ENCODE measurements at regions not wholly inside any gene's neighbourhood (a gene's known extent, or its start where the extent isn't known, plus 50 kb on each side); places are given as distances from the start of the nearest gene placed in this dataset.

DNA sequence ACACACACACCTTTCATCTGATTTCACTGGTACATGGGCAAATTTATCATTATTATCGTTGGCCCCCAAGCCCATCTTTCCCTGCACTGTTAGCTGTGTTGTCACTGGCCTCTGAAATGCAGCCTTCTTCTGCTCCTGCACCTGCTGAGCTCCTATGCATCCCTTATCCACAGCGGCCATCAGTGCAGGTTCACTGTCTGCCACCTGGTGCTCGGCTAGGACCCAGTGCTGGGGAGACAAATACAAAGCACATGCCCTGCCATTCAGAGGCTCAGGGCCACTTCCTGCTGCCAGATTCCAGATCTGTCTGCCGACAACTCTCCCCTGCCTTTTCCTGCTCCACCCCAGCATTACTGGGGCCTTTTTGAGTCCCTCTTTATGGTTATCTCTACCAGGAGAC, 1205.4 kb downstream of the TBC1D22A start:
- Mint-ChIP-seq H3K4me1 (ENCODE audit: low read depth) (no peaks in the 10 kb centered on the region), H3K4me3 (no peak overlapping the region), H3K36me3 (ENCODE audit: low read depth) (no peaks in the 10 kb centered on the region), H3K27ac (no peak overlapping the region), H3K27me3 (peaks cover 22% of the 10 kb centered on the region), H3K9me3 (no peaks in the 10 kb centered on the region)
- no peak for DNase-seq

DNA sequence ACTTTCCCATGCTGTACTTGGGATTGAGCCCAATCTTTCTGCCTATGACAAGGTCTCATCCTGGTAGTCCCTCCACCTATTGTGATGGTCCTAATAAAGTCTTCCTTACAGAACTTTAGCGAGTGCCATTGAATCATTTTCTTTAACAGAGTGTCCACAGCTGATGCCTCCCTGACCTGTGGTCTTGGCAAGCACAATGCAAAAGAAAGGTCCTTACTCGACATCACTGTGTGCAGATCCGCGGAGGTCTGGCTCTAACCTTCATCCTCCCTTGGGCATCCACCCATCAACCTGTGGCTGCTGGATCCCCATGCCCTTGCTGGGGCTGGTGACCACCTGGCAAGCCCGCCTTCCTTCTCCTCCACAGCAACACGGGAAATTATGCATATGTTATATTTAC, 1203.9 kb downstream of the TBC1D22A start:
- Mint-ChIP-seq H3K27me3 (peaks cover 17% of the 10 kb centered on the region), H3K36me3 (ENCODE audit: low read depth) (no peaks in the 10 kb centered on the region), H3K4me1 (ENCODE audit: low read depth) (no peaks in the 10 kb centered on the region), H3K27ac (no peak overlapping the region), H3K9me3 (no peaks in the 10 kb centered on the region), H3K4me3 (no peak overlapping the region)
- DNase-seq, result no peak

DNA sequence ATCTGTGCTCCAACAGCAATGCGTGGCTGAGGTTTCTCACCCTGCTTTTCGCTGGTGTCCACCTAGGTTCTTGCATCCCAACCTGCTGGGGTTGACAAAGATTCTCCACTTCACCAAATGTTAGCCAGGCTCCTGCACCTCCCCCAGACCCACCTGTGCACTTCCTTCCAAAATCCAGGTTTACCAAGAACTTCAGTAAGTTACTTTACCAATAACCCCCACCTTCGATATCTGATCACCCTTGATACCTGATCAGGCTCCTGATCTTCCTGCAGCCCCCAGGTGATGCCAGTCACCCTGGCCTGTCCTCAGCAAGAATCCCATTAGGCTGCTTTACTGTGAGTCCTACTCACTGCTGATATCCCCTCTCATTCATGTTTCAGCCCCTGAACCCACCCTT, 1203.4 kb downstream of the TBC1D22A start:
- Mint-ChIP-seq H3K27me3 (peaks cover 15% of the 10 kb centered on the region), H3K27ac (no peak overlapping the region), H3K4me1 (ENCODE audit: low read depth) (no peaks in the 10 kb centered on the region), H3K4me3 (no peak overlapping the region), H3K9me3 (no peaks in the 10 kb centered on the region), H3K36me3 (ENCODE audit: low read depth) (no peaks in the 10 kb centered on the region)
- no peak for DNase-seq

DNA sequence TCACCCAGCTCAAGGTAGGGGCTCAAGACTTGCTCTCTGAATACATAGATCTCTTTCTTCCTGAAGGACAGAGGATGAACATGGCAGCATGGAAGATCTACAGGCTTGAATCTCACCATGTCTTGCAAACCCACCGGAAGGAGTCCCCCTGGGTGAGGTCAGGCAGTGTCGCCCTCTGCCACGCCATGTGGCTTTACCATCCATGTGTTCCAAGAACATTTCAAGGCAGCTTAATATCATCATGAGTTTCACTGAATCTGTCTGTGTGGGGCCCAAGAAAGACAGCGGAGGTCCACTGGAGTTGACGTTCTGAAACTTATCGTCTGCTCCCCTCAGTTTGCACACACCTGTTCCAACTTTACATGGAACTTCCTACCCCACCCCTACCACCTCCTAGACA, 1202.6 kb downstream of the TBC1D22A start:
- no peaks in the 10 kb centered on the region for H3K9me3 Mint-ChIP-seq
- H3K36me3 Mint-ChIP-seq (ENCODE audit: low read depth), result no peaks in the 10 kb centered on the region
- H3K27ac Mint-ChIP-seq, result no peak overlapping the region
- DNase-seq, result no peak
- peaks cover 13% of the 10 kb centered on the region for H3K27me3 Mint-ChIP-seq
- H3K4me1 Mint-ChIP-seq (ENCODE audit: low read depth), result no peaks in the 10 kb centered on the region
- no peak overlapping the region for H3K4me3 Mint-ChIP-seq

DNA sequence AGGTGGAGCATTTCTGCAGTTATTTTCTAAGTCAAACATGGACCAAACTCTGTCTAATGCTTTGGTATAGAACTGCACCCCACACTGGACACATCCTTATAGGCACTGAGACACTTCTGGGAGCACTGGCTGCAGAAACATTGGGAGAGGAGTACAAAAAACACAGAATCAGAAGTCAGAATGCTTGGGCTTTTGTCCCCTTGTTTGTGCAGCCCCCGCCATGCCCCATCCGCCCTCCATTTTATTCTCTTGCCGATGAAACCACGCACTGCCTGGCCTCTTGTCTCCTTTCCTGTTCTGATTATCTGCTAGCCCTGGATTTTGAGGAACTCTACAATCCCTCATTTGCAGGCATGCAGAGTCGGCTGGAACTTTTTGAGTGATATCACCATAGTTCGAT, 1201.2 kb downstream of the TBC1D22A start:
- Mint-ChIP-seq H3K36me3 (ENCODE audit: low read depth) (no peaks in the 10 kb centered on the region), H3K4me1 (ENCODE audit: low read depth) (no peaks in the 10 kb centered on the region), H3K27me3 (peaks cover 16% of the 10 kb centered on the region), H3K4me3 (no peak overlapping the region), H3K9me3 (peaks cover 2% of the 10 kb centered on the region), H3K27ac (no peak overlapping the region)
- no peak for DNase-seq

DNA sequence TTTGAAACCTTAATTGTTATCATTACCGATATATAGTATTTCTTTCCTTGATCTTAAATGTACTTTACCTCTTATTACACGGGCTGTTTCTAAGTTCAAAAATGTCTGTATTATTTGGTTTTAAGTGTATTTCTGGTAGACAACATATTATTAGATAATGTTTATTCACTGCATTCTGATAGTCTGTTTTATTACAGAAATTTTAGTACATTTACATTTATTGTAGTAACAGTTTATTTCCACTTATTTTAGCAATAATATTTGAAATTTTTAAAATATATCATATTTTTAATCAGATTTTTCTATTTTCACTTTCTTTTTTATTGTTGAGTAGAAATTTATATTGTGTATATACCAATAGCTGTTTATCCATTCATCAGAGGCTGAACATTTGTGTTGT, 1195.2 kb downstream of the TBC1D22A start:
- Mint-ChIP-seq H3K27me3 (peaks cover 12% of the 10 kb centered on the region), H3K4me3 (no peak overlapping the region), H3K36me3 (ENCODE audit: low read depth) (no peaks in the 10 kb centered on the region), H3K27ac (no peak overlapping the region), H3K4me1 (ENCODE audit: low read depth) (no peaks in the 10 kb centered on the region), H3K9me3 (peaks cover 4% of the 10 kb centered on the region)
- DNase-seq, result no peak

DNA sequence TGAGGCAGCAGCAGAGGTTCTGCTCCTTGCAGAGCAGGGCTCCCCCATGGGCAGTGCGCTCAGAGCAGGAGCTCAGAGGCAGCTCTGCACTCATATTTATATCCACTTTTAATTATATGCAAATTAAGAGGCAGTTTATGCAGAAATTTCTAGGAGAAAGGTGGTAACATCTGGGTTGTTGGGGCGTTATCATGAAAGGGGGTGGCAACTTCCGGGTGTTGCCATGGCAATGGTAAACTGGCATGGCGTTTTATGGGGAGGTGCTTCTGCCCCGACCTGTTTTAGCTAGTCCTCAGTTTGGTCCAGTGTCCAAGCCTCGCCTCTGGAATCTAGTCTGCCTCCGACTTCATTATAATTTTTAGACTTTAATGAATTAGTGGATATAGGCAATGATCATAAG, 1191.7 kb downstream of the TBC1D22A start:
- no peak for DNase-seq
- H3K27me3 Mint-ChIP-seq, result peaks cover 25% of the 10 kb centered on the region
- no peak overlapping the region for H3K27ac Mint-ChIP-seq
- H3K9me3 Mint-ChIP-seq, result peaks cover 11% of the 10 kb centered on the region
- no peaks in the 10 kb centered on the region for H3K4me1 Mint-ChIP-seq (ENCODE audit: low read depth)
- H3K4me3 Mint-ChIP-seq, result no peak overlapping the region
- H3K36me3 Mint-ChIP-seq (ENCODE audit: low read depth), result no peaks in the 10 kb centered on the region

DNA sequence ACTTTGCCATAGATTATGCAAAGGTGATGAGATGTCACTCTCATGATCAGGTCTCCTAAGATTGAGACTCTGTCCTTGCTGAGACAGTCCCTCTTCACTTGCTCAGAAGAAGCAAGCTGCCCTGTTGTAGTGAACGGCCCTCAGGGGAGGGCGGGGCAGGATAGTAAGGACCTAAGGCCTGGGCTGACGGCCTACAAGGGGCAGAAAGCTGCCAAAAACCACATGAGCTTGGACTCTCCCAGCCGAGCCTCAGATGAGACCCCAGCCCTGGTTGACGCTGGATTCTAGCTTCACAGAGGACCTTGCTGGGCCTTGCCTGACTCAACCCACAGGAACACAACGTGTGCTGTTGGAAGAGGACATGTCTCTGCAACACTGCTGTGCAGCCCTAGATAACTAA, 1182.5 kb downstream of the TBC1D22A start:
- Mint-ChIP-seq H3K9me3 (no peaks in the 10 kb centered on the region), H3K27me3 (peaks cover 6% of the 10 kb centered on the region), H3K4me3 (no peak overlapping the region), H3K4me1 (ENCODE audit: low read depth) (peaks cover 13% of the 10 kb centered on the region), H3K27ac (no peak overlapping the region), H3K36me3 (ENCODE audit: low read depth) (no peaks in the 10 kb centered on the region)
- no peak for DNase-seq

DNA sequence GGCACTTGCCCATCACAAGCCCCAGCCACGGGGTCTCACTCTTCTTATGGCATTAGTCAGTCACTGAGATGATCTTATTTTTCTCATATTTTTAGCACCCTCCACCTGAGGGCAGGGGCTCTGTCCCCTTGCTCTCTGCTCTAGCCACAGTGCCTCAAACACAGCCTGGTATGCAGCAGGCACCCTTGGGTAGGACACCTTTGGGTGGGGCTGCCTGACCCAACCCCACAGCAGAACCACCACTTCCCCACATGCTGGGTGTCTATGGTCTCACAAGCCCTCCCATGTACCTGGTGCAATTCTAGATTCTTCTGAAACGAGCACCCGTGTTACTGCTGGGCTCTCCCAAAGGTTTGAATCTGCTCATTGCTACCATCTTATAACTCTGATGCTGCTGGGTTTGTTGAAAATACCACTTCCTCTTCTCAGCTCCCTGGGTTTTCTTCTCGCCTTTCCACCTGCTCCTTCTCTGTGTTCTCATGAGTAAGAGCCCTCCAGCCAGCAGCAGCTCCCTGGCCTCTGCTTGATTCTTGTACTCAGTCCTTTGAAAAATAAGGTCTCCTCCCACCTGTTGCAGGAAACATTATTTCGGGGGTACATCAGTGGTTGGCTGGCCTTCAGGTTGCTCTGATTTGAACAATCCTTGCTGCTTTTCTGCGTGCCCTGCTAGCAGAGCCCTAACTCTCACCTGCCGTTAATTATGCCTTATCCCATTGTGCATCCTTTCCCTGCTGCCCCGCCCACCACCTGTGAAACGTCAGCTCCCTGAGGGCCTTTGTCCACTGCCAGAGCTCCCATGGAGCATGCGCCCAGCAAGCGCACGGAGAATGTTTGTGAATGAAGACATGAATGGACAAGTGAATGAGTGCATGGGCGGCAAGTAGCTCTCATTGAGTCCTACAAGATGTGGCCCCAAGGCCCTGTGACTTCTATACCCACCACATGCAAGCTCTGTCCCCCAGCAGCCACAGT, 1181.6 kb downstream of the TBC1D22A start:
- Mint-ChIP-seq H3K27me3 (peaks cover 3% of the 10 kb centered on the region), H3K36me3 (ENCODE audit: low read depth) (no peaks in the 10 kb centered on the region), H3K9me3 (no peaks in the 10 kb centered on the region), H3K27ac (no peak overlapping the region), H3K4me3 (no peak overlapping the region), H3K4me1 (ENCODE audit: low read depth) (peaks cover 13% of the 10 kb centered on the region)
- no peak for DNase-seq

DNA sequence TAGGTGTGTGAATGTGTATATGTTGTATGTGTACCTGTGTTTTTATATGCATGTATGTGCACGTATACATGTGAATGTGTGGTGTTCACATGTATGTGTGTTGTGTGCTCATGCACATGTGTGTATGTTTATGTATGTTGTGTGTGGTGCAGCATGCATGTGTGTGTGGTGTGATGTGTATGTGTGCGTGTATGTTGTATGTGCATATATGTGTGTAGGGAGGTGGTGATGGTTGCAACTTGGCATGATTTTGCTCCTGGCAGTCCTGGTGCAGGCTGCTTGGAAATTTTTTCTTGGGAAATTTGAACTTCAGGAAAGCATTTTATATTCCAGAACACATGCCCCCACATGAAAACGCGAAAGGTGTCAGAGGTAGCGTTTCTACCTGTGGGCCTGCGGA, 1177.8 kb downstream of the TBC1D22A start:
- H3K27me3 Mint-ChIP-seq, result no peaks in the 10 kb centered on the region
- DNase-seq, result no peak
- no peak overlapping the region for H3K27ac Mint-ChIP-seq
- peaks cover 5% of the 10 kb centered on the region for H3K9me3 Mint-ChIP-seq
- H3K4me3 Mint-ChIP-seq, result no peak overlapping the region
- peaks cover 13% of the 10 kb centered on the region for H3K4me1 Mint-ChIP-seq (ENCODE audit: low read depth)
- H3K36me3 Mint-ChIP-seq (ENCODE audit: low read depth), result no peaks in the 10 kb centered on the region

DNA sequence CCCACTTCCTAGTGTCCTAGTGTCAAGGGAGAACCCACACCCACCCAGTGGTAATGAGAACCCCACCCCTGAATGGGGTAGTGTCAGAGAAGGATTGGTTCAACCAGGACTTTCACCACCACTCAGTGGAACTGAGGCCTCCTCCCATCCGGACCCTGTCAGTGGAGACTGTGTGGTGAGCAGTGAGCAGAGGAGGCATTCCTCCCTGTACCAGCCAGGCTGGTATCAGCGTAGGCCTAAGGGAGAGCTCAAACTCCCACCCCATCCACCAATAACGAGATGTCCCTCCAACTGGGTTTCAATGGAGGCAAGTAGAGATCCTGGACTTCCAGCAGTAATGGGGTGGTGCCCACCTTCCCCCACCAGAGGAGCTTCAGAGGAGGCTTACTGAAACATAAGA, 1171.4 kb downstream of the TBC1D22A start:
- H3K9me3 Mint-ChIP-seq, result peaks cover 19% of the 10 kb centered on the region

DNA sequence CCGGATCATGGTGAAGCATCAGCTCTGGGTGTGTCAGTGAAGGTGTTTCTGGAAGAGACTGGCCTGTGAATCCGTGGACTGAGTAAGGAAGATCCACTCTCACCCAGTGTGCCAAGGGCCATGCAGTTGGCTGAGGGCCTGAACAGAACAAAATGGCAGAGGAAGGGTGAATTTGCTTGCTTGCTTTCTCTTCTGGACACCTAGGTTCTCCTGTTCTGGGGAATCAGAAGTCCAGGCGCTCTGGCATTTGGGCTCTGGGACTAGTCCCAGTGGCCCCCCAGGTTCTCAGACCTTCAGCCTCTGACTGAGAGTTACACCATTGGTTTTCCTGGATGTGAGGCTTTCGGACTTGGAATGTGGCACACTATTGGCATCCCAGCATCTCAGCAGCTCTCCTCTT, 1170.8 kb downstream of the TBC1D22A start:
- Mint-ChIP-seq H3K27ac (no peak overlapping the region), H3K9me3 (peaks cover 19% of the 10 kb centered on the region), H3K27me3 (peaks cover 6% of the 10 kb centered on the region), H3K4me3 (no peak overlapping the region), H3K4me1 (ENCODE audit: low read depth) (no peaks in the 10 kb centered on the region), H3K36me3 (ENCODE audit: low read depth) (no peaks in the 10 kb centered on the region)
- no peak for DNase-seq

More for the DNA sequence above, 1171.4 kb downstream of the TBC1D22A start:
- no peaks in the 10 kb centered on the region for H3K4me1 Mint-ChIP-seq (ENCODE audit: low read depth)
- H3K36me3 Mint-ChIP-seq (ENCODE audit: low read depth), result no peaks in the 10 kb centered on the region
- no peak for DNase-seq
- H3K4me3 Mint-ChIP-seq, result no peak overlapping the region
- H3K27ac Mint-ChIP-seq, result no peak overlapping the region
- peaks cover 6% of the 10 kb centered on the region for H3K27me3 Mint-ChIP-seq

DNA sequence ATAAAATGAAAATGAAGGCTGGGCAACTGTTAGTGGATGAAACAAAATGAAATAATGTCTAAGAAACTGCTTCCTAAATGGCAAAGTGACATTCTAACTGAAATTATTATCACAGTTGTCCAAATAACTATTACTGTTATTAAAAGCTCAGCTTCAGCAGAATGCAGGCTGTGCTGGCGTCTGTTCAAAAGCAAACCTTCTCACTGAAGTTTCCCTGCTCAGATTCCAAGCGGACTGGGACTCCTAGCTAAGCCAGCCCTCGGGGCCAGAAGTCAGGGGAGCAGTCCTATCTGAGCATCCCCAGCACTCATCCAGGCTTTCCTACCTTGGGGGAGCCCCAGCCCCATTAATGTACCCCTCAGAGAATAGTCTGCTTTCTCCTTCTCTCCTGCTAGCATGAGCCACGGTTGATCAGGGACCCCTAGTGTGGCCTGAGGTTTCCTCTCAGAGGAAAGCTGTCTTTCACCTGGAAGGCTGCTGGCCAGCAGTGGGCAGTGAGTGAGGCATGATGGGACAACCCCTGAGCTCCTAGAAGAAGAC, 1167.3 kb downstream of the TBC1D22A start:
- Mint-ChIP-seq H3K4me3 (no peak overlapping the region), H3K4me1 (ENCODE audit: low read depth) (no peaks in the 10 kb centered on the region), H3K27ac (no peak overlapping the region), H3K36me3 (ENCODE audit: low read depth) (no peaks in the 10 kb centered on the region), H3K9me3 (peaks cover 12% of the 10 kb centered on the region), H3K27me3 (peaks cover 25% of the 10 kb centered on the region)
- no peak for DNase-seq

DNA sequence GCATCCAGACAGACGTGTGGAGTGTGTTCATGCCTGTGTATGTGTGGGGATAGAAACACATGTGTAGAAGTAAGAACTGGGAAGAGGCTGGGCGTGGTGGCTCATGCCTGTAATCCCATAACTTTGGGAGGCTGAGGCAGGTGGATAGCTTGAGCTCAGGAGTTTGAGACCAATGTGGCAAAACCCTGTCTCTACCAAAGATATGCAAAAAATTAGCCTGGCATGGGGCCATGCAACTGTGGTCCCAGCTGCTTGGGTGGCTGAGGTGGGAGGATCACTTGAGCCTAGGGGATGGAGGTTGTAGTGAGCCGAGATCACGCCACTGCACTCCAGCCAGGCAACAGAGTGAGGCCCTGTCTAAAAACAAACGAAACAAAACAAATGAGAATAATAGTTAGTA, 1166.6 kb downstream of the TBC1D22A start:
- H3K27ac Mint-ChIP-seq, result no peak overlapping the region
- peaks cover 25% of the 10 kb centered on the region for H3K27me3 Mint-ChIP-seq
- no peaks in the 10 kb centered on the region for H3K4me1 Mint-ChIP-seq (ENCODE audit: low read depth)
- peaks cover 8% of the 10 kb centered on the region for H3K9me3 Mint-ChIP-seq
- H3K4me3 Mint-ChIP-seq, result no peak overlapping the region
- H3K36me3 Mint-ChIP-seq (ENCODE audit: low read depth), result no peaks in the 10 kb centered on the region
- DNase-seq, result no peak

DNA sequence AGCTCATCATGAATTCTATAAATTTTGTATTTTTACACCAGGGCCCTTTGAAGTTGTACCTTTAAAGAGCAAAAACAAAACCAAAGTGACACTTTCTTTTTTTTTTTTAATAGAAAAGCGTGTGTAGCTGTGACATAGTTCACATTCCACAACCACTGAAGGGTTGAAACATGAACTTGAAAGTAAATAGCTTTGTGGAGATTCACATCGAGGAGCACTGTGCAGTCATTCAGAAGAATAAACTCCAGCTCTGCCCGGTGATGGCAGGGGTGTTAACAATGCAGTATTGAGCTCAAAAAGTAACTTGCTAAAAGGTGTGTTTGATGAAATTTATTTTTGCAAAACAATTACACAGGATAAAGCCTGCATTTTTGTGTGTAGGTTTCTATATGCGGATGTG, 1166.2 kb downstream of the TBC1D22A start:
- Mint-ChIP-seq H3K4me1 (ENCODE audit: low read depth) (no peaks in the 10 kb centered on the region), H3K36me3 (ENCODE audit: low read depth) (no peaks in the 10 kb centered on the region), H3K27ac (no peak overlapping the region), H3K9me3 (peaks cover 6% of the 10 kb centered on the region), H3K27me3 (peaks cover 25% of the 10 kb centered on the region), H3K4me3 (no peak overlapping the region)
- no peak for DNase-seq

Data from activated T-cell treated with anti-CD3 and anti-CD28 coated beads, Interleukin-2, amount 50 U/mL, for 24 hours (primary cell).